Colonic mucosa (tissue), 4 donors: ENCODE measurements at regions not wholly inside any gene's neighbourhood (a gene's known extent, or its start where the extent isn't known, plus 50 kb on each side); places are given as distances from the start of the nearest gene placed in this dataset.

Experiments used
- DNase-seq: peaks from one replicate; pipeline ENCODE4 v3.0.0-alpha.2; 2020
- H3K27ac ChIP-seq: fragments of 200-600 bp; one replicate; pipeline ENCODE4 v1.8.0; 2021
- H3K27me3 ChIP-seq: fragments of 200-600 bp; one replicate; pipeline ENCODE4 v1.8.0; 2021
- H3K36me3 ChIP-seq: fragments of 200-600 bp; one replicate; pipeline ENCODE4 v1.8.0; 2021
- H3K4me1 ChIP-seq: fragments of 200-600 bp; one replicate; pipeline ENCODE4 v1.8.0; 2021; ENCODE audit warnings: mild to moderate bottlenecking
- H3K4me3 ChIP-seq: fragments of 200-600 bp; one replicate; pipeline ENCODE4 v1.8.0; 2021
- H3K9ac ChIP-seq, 2 donors: one replicate each; pipeline ENCODE4 v1.7.0; 2013; ENCODE audit warnings: control low read depth in 2 of 2, low read depth in 2 of 2, low read length in 2 of 2
- H3K9me3 ChIP-seq: fragments of 200-600 bp; one replicate; pipeline ENCODE4 v1.8.0; 2021
- intact Hi-C: fragments of 100-400 bp; cut with DNase I; formaldehyde crosslinking; loops from one replicate; pipeline ENCODE4 v1.14.1; 2022
- TF ChIP-seq, protein P1 (sequence below): fragments of 200-600 bp; IDR thresholded peaks from one replicate; pipeline ENCODE4 v1.8.0; 2022; ENCODE audit warnings: antibody characterized with exemption, mild to moderate bottlenecking
- donor health status: healthy.
- donor health status: DM: no; HTN: no; CAD: no.
- donor health status: DM: no; HTN: no; CAD: no.

DNA sequence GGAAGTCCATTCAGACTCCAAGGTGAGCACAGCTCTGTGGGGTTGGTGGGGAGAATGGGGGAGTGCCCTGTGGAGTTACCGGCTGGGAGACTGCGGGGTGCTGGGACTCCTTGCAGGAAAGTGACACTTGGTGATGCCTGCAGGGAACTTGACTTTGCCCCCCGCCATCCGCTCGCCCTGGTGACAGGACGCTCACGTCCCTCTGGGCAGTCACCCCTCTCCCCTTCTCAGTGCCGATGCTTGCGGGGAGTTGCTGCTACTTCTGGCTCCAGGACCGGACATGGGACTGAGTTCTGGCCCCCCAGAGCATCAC, 209.5 kb upstream of the C1orf174 start:
- no peak for DNase-seq
- no peak overlapping the region for H3K27ac ChIP-seq
- intact Hi-C loops: no loop called here

DNA sequence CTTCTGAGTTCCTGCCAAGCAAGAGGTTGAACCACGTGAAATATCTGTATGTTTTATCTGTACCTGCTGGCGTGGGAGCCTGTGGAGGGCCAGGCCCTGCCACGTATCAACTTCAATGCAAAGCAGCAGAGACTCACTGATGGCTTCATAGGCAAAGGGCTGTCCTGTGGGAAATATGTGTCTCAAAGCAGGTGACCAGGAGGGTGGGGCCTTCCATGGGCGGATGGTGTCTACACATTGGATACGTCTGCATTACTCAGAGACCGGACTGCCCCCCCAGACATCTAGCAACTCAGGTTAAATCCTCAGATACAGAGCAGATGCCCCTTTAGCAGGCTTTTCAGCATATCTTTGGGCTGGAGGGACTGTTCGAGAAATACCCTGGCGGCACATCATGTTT, 210.8 kb upstream of the C1orf174 start:
- Histone ChIP-seq H3K27me3 (no peaks in the 10 kb centered on the region), H3K9ac (no peak overlapping the region), H3K27ac (no peak overlapping the region), H3K36me3 (no peaks in the 10 kb centered on the region), H3K9me3 (no peaks in the 10 kb centered on the region), H3K4me1 (no peaks in the 10 kb centered on the region), H3K4me3 (no peak overlapping the region)
- TF ChIP-seq, protein P1, sequence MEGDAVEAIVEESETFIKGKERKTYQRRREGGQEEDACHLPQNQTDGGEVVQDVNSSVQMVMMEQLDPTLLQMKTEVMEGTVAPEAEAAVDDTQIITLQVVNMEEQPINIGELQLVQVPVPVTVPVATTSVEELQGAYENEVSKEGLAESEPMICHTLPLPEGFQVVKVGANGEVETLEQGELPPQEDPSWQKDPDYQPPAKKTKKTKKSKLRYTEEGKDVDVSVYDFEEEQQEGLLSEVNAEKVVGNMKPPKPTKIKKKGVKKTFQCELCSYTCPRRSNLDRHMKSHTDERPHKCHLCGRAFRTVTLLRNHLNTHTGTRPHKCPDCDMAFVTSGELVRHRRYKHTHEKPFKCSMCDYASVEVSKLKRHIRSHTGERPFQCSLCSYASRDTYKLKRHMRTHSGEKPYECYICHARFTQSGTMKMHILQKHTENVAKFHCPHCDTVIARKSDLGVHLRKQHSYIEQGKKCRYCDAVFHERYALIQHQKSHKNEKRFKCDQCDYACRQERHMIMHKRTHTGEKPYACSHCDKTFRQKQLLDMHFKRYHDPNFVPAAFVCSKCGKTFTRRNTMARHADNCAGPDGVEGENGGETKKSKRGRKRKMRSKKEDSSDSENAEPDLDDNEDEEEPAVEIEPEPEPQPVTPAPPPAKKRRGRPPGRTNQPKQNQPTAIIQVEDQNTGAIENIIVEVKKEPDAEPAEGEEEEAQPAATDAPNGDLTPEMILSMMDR: no peak
- DNase-seq: no peak
- intact Hi-C loops: no loop called here

More for the DNA sequence above, 209.5 kb upstream of the C1orf174 start:
- Histone ChIP-seq H3K4me1 (no peaks in the 10 kb centered on the region), H3K9me3 (no peaks in the 10 kb centered on the region), H3K36me3 (no peaks in the 10 kb centered on the region), H3K4me3 (no peak overlapping the region), H3K27me3 (no peaks in the 10 kb centered on the region), H3K9ac (no peak overlapping the region)
- TF ChIP-seq, protein P1: no peak

DNA sequence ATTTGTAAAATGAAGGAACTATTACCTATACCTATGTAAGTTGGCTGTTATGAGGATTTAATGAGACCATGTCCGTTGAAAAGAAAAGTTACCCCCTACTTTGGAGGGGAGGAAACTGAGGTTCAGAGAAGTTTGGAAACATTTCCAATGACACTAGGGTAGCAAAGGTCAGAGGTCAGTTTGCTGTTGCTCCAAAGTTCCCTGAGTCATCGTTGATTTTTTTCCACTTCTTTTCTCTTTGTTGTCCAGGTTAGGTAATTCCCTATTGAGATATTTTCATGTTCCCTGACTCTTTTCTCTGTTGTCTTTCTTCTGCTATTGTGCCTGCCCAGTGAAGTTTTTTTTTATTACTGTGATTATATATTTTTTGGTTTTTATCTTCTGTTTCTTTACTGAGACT, 213.8 kb upstream of the C1orf174 start:
- Histone ChIP-seq H3K9ac (no peak overlapping the region), H3K36me3 (no peaks in the 10 kb centered on the region), H3K9me3 (no peaks in the 10 kb centered on the region), H3K4me3 (no peak overlapping the region), H3K27me3 (no peaks in the 10 kb centered on the region), H3K4me1 (no peaks in the 10 kb centered on the region), H3K27ac (no peak overlapping the region)
- TF ChIP-seq, protein P1: no peak
- intact Hi-C loops: no loop called here
- DNase-seq: no peak

DNA sequence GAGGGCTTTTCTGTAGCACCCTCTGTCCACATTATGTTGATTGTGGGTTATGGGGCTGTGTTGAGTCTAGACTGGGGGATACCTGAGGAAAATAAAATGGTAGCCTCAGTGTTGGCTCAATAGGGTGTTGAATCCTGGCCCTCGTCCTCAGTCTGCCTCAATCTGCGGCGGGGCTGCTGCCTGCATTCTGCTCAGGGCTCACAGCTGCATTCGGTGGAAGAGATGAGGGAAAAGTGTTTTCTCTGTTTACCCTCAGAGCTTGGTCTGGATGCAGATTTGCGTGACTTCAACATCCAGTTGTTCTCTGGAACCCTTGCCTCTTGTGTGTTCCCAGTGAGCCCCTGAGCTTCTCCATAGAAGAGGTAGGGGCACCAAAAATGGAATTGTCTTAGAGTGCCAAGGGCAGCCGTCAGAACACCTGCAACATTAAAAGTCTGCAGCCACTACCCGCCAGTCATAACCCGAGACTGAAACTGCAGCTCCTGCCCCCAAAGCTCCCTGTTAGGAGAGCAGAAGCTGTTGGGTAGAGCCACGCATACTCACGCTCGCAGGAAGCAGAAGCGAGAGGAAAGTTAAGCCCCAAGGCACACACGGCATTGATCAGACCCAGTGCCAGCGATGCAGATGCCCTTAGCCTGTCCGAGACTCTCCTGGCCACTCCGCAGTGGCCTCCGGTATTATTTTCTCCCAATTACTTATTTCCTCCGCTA, 215.3 kb upstream of the C1orf174 start:
- no peak for DNase-seq
- Histone ChIP-seq H3K4me1 (no peaks in the 10 kb centered on the region), H3K27me3 (no peaks in the 10 kb centered on the region), H3K36me3 (no peaks in the 10 kb centered on the region), H3K9ac (no peak overlapping the region), H3K9me3 (no peaks in the 10 kb centered on the region), H3K4me3 (no peak overlapping the region), H3K27ac (no peak overlapping the region)
- intact Hi-C loops: no loop called here
- TF ChIP-seq, protein P1: no peak

DNA sequence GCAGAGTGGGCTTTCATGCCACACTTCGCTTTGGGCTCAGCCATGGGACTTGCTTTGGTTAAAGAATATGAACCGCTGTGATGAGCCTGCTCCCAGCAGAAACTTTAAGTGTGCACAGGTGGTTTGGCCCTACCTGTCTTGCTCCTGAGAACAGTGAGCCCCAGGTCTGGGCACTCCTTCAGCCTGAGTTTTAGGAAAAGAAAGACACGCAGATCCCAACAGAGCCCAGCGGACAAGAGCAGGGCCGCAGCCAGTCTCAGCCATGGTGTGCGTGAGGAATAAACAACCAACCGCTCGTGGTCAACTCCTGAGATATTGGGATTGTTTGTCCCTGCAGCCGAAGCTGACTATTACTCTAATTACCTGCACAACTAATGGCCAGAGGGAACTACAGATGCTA, 217.1 kb upstream of the C1orf174 start:
- Histone ChIP-seq H3K4me1 (no peaks in the 10 kb centered on the region), H3K27me3 (no peaks in the 10 kb centered on the region), H3K4me3 (no peak overlapping the region), H3K27ac (no peak overlapping the region), H3K36me3 (no peaks in the 10 kb centered on the region), H3K9ac (no peak overlapping the region), H3K9me3 (no peaks in the 10 kb centered on the region)
- no peak for DNase-seq
- intact Hi-C loops: no loop called here
- TF ChIP-seq, protein P1: no peak
